IMR-90 (cell line): ENCODE measurements at regions not wholly inside any gene's neighbourhood (a gene's known extent, or its start where the extent isn't known, plus 50 kb on each side); places are given as distances from the start of the nearest gene placed in this dataset.
A peak's percentile ranks its signal among the peaks of the same experiment; 100 is the strongest.

ENCODE experiments used
- ATAC-seq: fragments of 200-7000 bp; cut with Tn5 transposase; 2 replicates; pipeline ENCODE4 v1.9.1; 2020; ENCODE audit warnings: low read depth, mild to moderate bottlenecking, moderate library complexity
- BruUV-seq: library from RNA; stranded (reverse); fragments of 400-500 nt; replicated peaks from 2 replicates; lab custom pipeline; 2021; lab: Mats Ljungman, UMichigan
- CTCF ChIA-PET: fragments of 300-600 bp; formaldehyde crosslinking; extraction: SDS; loops from one replicate; lab custom pipeline; 2021; ENCODE audit warnings: antibody characterized with exemption; lab: Yijun Ruan, JAX
- POLR2A ChIA-PET: fragments of 300-600 bp; sonication (Branson Sonifier 250); formaldehyde crosslinking; loops from one replicate; lab custom pipeline; 2022; ENCODE audit warnings: antibody characterized with exemption; ENCODE audit not compliant: unreplicated experiment; lab: Charles Lee
- DNase-seq: peaks from one replicate; pipeline ENCODE4 v3.0.0; 2013
- H2AFZ ChIP-seq: replicated peaks from 2 replicates; pipeline ENCODE3; 2013; ENCODE audit warnings: low read length, mild to moderate bottlenecking; ENCODE audit not compliant: poor library complexity
- H2AK5ac ChIP-seq: 2 replicates; pipeline ENCODE4 v1.6.1; 2013; ENCODE audit warnings: low read depth, low read length, inconsistent platforms
- H2AK9ac ChIP-seq: replicated peaks from 2 replicates; pipeline ENCODE3; 2013; ENCODE audit warnings: mild to moderate bottlenecking, low read depth, low read length, moderate library complexity; ENCODE audit not compliant: poor library complexity
- H2BK120ac ChIP-seq: 2 replicates; pipeline ENCODE4 v1.6.1; 2013; ENCODE audit warnings: low read depth, low read length, inconsistent platforms
- H2BK15ac ChIP-seq: 3 replicates; pipeline ENCODE4 v1.6.1; 2013; ENCODE audit warnings: low read depth, low read length, inconsistent platforms
- H2BK20ac ChIP-seq: 2 replicates; pipeline ENCODE4 v1.6.1; 2013; ENCODE audit warnings: low read depth, mild to moderate bottlenecking, inconsistent platforms, low read length, moderate library complexity
- H2BK5ac ChIP-seq: 2 replicates; pipeline ENCODE4 v1.6.1; 2013; ENCODE audit warnings: mild to moderate bottlenecking, low read depth, low read length, inconsistent platforms; ENCODE audit not compliant: poor library complexity, severe bottlenecking
- H3K14ac ChIP-seq: replicated peaks from 2 replicates; pipeline ENCODE4 v1.6.1; 2013; ENCODE audit warnings: low read depth, low read length, inconsistent platforms
- H3K18ac ChIP-seq: 2 replicates; pipeline ENCODE4 v1.6.1; 2013; ENCODE audit warnings: low read depth, low read length, control low read depth
- H3K23ac ChIP-seq: 2 replicates; pipeline ENCODE4 v1.6.1; 2013; ENCODE audit warnings: low read depth, low read length, inconsistent platforms
- H3K27ac ChIP-seq: 2 replicates; pipeline ENCODE4 v1.5.1; 2013; ENCODE audit warnings: mild to moderate bottlenecking, control low read depth, low read length; ENCODE audit not compliant: insufficient read depth
- H3K27me3 ChIP-seq: 2 replicates; pipeline ENCODE4 v1.6.1; 2013; ENCODE audit warnings: low read length; ENCODE audit not compliant: control insufficient read depth, insufficient read depth
- H3K36me3 ChIP-seq: 2 replicates; pipeline ENCODE4 v1.6.1; 2013; ENCODE audit warnings: low read length, mixed read lengths; ENCODE audit not compliant: control insufficient read depth, insufficient read depth
- H3K4ac ChIP-seq: 2 replicates; pipeline ENCODE4 v1.6.1; 2013; ENCODE audit warnings: low read depth, low read length, inconsistent platforms
- H3K4me1 ChIP-seq: 2 replicates; pipeline ENCODE4 v1.6.1; 2013; ENCODE audit warnings: low read length, mixed read lengths; ENCODE audit not compliant: control insufficient read depth, insufficient read depth
- H3K4me2 ChIP-seq: 2 replicates; pipeline ENCODE4 v1.6.1; 2013; ENCODE audit warnings: low read depth, mild to moderate bottlenecking, control low read depth, low read length, moderate library complexity
- H3K4me3 ChIP-seq: 2 replicates; pipeline ENCODE4 v1.5.1; 2013; ENCODE audit warnings: low read depth, mild to moderate bottlenecking, control low read depth, low read length, moderate library complexity; ENCODE audit not compliant: insufficient read depth
- H3K56ac ChIP-seq: 2 replicates; pipeline ENCODE4 v1.6.1; 2013; ENCODE audit warnings: low read length, inconsistent platforms; ENCODE audit not compliant: insufficient read depth; ENCODE audit errors: extremely low read depth
- H3K79me1 ChIP-seq, 2 experiments: 2 replicates each; pipeline ENCODE4 v1.6.1; 2013; ENCODE audit warnings: low read length in 2 of 2, inconsistent platforms in 1 of 2, low read depth in 1 of 2
- H3K9ac ChIP-seq: 2 replicates; pipeline ENCODE4 v1.6.1; 2013; ENCODE audit warnings: low read depth, low read length, control low read depth
- H3K9me1 ChIP-seq: 2 replicates; pipeline ENCODE4 v1.6.1; 2013; ENCODE audit warnings: low read length, inconsistent platforms; ENCODE audit not compliant: insufficient read depth
- H3K9me3 ChIP-seq: 2 replicates; pipeline ENCODE4 v1.6.1; 2013; ENCODE audit warnings: low read length; ENCODE audit not compliant: control insufficient read depth, insufficient read depth
- H4K20me1 ChIP-seq: 2 replicates; pipeline ENCODE4 v1.6.1; 2013; ENCODE audit warnings: low read length, inconsistent platforms; ENCODE audit not compliant: insufficient read depth
- H4K5ac ChIP-seq: 2 replicates; pipeline ENCODE4 v1.6.1; 2013; ENCODE audit warnings: mild to moderate bottlenecking, low read depth, low read length, control low read depth
- H4K8ac ChIP-seq, 2 experiments: 2 replicates each; pipeline ENCODE4 v1.6.1; 2013; ENCODE audit warnings: low read depth in 2 of 2, low read length in 2 of 2, control low read depth in 1 of 2, inconsistent platforms in 1 of 2
- H4K91ac ChIP-seq: 2 replicates; pipeline ENCODE4 v1.6.1; 2013; ENCODE audit warnings: low read depth, low read length, inconsistent platforms; ENCODE audit not compliant: insufficient read depth
- CEBPB ChIP-seq: IDR thresholded peaks from 2 replicates; pipeline ENCODE4 v1.6.1; 2012; ENCODE audit warnings: low read depth, low read length, improper control_type of control experiment
- CHD1 ChIP-seq: IDR thresholded peaks from 2 replicates; pipeline ENCODE4 v1.6.1; 2012; ENCODE audit warnings: low read depth, low read length, improper control_type of control experiment
- FOS ChIP-seq: fragments of 150-350 bp; IDR thresholded peaks from 2 replicates; pipeline ENCODE4 v1.6.1; 2016; ENCODE audit warnings: low read depth, low read length
- NFE2L2 ChIP-seq: fragments of 150-350 bp; IDR thresholded peaks from 2 replicates; pipeline ENCODE4 v1.6.1; 2016; ENCODE audit warnings: low read depth, mild to moderate bottlenecking, low read length
- RAD21 ChIP-seq: IDR thresholded peaks from 2 replicates; pipeline ENCODE4 v1.6.1; 2012; ENCODE audit warnings: low read length, improper control_type of control experiment
- RFX5 ChIP-seq: IDR thresholded peaks from 2 replicates; pipeline ENCODE4 v1.8.0; 2012; ENCODE audit warnings: low read depth, mild to moderate bottlenecking, low read length, moderate library complexity
- SMC3 ChIP-seq: fragments of 150-350 bp; IDR thresholded peaks from 2 replicates; pipeline ENCODE4 v1.6.1; 2016; ENCODE audit warnings: low read depth, mild to moderate bottlenecking, antibody characterized with exemption, low read length, moderate library complexity
- WGBS, 2 experiments: methylation state at CpG; one replicate each; pipeline versions ENCODE4 v1.1.5 to v1.1.7; 2013; ENCODE audit warnings: missing lambda C conversion rate in 2 of 2; ENCODE audit not compliant: insufficient read length in 1 of 2; ENCODE audit errors: extremely low coverage in 2 of 2; 5-methylcytosine and 5-hydroxymethylcytosine counted together
- dilution Hi-C: fragments of 300-500 bp; cut with HindIII; formaldehyde crosslinking; loops from one replicate; pipeline ENCODE4 v1.14.3; 2018; ENCODE audit warnings: low sequenced_read_pairs; ENCODE audit not compliant: unreplicated experiment
- in situ Hi-C: fragments of 300-500 bp; cut with MboI; formaldehyde crosslinking; loops from 3 replicates; pipeline ENCODE4 v1.14.3; 2019; ENCODE audit warnings: low sequenced_read_pairs, inconsistent platforms, mixed read lengths
- intact Hi-C: fragments of 100-400 bp; cut with micrococcal nuclease; formaldehyde crosslinking; loops from 2 replicates; pipeline ENCODE4 v1.10.0; 2022
- TF ChIP-seq, protein P1 (sequence below): fragments of 150-350 bp; IDR thresholded peaks from 2 replicates; pipeline ENCODE4 v1.6.1; 2017; ENCODE audit warnings: mild to moderate bottlenecking, antibody characterized with exemption, low read length, low read depth
- TF ChIP-seq, protein P2 (sequence below): fragments of 150-350 bp; IDR thresholded peaks from 2 replicates; pipeline ENCODE4 v1.6.1; 2016; ENCODE audit warnings: low read depth, mild to moderate bottlenecking, low read length, moderate library complexity, borderline replicate concordance

DNA sequence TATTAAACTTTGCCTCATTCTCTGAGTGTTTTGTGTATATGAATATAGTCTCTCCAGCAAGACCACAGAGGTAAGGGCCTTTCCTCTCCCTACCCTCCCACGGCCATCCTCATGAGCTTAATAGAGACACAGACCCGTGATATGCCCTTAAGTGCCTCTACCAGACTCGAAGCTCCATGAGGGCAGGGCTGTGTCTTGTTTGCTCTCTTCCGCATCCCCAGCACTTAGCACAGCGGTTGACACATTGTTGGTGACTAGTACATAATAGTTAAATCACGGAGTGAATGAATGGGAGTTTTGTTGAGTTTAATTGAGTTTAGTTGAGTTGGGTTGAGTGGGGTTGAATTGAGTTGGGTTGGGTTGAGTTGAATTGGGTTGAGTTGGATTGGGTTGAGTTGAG, 122.3 kb downstream of the ZFP36L2 start:
- intact Hi-C loops = loop anchor here (10.0 kb wide), 1 partner anchor 139 kb away; no protein-coding TSS in a partner anchor

More for the DNA sequence above, 122.3 kb downstream of the ZFP36L2 start:
- Histone ChIP-seq H3K27me3 (no peaks in the 10 kb centered on the region), H2AFZ (no peak overlapping the region), H3K4me3 (no peak overlapping the region), H3K36me3 (no peaks in the 10 kb centered on the region), H3K4me2 (no peak overlapping the region), H3K27ac (no peak overlapping the region; the same call in 1 of the 2 replicates), H3K79me1 (0 out of 4 replicates have a peak, but pooled peaks cover 0 to 14% of the 10 kb centered on the region in 2 experiments), H2AK9ac (no peak overlapping the region), H2BK20ac (peak overlapping the region; percentile 75; the same call in 1 of the 2 replicates), H4K20me1 (no peaks in the 10 kb centered on the region), H2AK5ac (peak overlapping the region; percentile 43; the same call in 1 of the 2 replicates), H3K56ac (no peak overlapping the region), H2BK120ac (peak overlapping the region; percentile 94; the same call in 1 of the 2 replicates), H3K4me1 (peaks cover 52% of the 10 kb centered on the region), H4K5ac (peak overlapping the region; percentile 9; the same call in 1 of the 2 replicates), H3K9ac (no peak overlapping the region), H4K8ac (no peak overlapping the region), H3K18ac (no peak overlapping the region), H3K23ac (no peak overlapping the region), H2BK15ac (peak overlapping the region; percentile 47; the same call in 1 of the 3 replicates), H3K14ac (0 out of 2 replicates have a peak overlapping the region, but pooled peaks have one; percentile 9), H3K9me1 (peaks cover 35% of the 10 kb centered on the region), H2BK5ac (no peak overlapping the region), H3K4ac (peak overlapping the region; percentile 50), H4K91ac (no peak overlapping the region), H3K9me3 (no peaks in the 10 kb centered on the region)
- no peak for DNase-seq
- ChIA-PET CTCF (no interaction called here), POLR2A (no interaction called here)
- dilution Hi-C loops = no loop called here
- TF ChIP-seq CHD1 = no peak
- no peak for TF ChIP-seq FOS
- TF ChIP-seq, protein P1, sequence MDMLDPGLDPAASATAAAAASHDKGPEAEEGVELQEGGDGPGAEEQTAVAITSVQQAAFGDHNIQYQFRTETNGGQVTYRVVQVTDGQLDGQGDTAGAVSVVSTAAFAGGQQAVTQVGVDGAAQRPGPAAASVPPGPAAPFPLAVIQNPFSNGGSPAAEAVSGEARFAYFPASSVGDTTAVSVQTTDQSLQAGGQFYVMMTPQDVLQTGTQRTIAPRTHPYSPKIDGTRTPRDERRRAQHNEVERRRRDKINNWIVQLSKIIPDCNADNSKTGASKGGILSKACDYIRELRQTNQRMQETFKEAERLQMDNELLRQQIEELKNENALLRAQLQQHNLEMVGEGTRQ = no peak
- no peak for TF ChIP-seq CEBPB
- TF ChIP-seq NFE2L2 = no peak
- TF ChIP-seq, protein P2, sequence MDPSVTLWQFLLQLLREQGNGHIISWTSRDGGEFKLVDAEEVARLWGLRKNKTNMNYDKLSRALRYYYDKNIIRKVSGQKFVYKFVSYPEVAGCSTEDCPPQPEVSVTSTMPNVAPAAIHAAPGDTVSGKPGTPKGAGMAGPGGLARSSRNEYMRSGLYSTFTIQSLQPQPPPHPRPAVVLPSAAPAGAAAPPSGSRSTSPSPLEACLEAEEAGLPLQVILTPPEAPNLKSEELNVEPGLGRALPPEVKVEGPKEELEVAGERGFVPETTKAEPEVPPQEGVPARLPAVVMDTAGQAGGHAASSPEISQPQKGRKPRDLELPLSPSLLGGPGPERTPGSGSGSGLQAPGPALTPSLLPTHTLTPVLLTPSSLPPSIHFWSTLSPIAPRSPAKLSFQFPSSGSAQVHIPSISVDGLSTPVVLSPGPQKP = no peak
- no peak for TF ChIP-seq RAD21
- TF ChIP-seq RFX5 = no peak
- TF ChIP-seq SMC3 = no peak
- BruUV-seq = no TSS peak
- no peak for ATAC-seq
- in situ Hi-C loops = no loop called here
- WGBS, 2 experiments = 100% methylated on average over 1 to 3 of the region's 6 CpGs
